GM12878 (cell line): ENCODE measurements at regions not wholly inside any gene's neighbourhood (a gene's known extent, or its start where the extent isn't known, plus 50 kb on each side); places are given as distances from the start of the nearest gene placed in this dataset.

Source experiments
- ATAC-seq: fragments of 200-7000 bp; cut with Tn5 transposase; 3 replicates; pipeline ENCODE4 v1.9.1; 2020; ENCODE audit warnings: mild to moderate bottlenecking, moderate library complexity
- BruUV-seq: library from RNA; stranded (reverse); fragments of 400-500 nt; replicated peaks from 2 replicates; lab custom pipeline; 2021; lab: Mats Ljungman, UMichigan
- CTCF ChIA-PET: fragments of 300-600 bp; sonication (Branson Sonifier 250); formaldehyde crosslinking; extraction: SDS; loops from one replicate; lab custom pipeline; 2021; ENCODE audit warnings: inconsistent platforms; lab: Yijun Ruan, JAX
- POLR2A ChIA-PET: fragments of 350-600 bp; formaldehyde crosslinking; extraction: SDS; loops from one replicate; lab custom pipeline; 2021; ENCODE audit warnings: inconsistent platforms; lab: Charles Lee
- RAD21 ChIA-PET: fragments of 300-600 bp; sonication (Branson Sonifier 250); formaldehyde crosslinking; loops from one replicate; lab custom pipeline; 2023; ENCODE audit warnings: antibody characterized with exemption; ENCODE audit not compliant: unreplicated experiment; lab: Charles Lee
- SMC1A ChIA-PET: fragments of 300-600 bp; sonication (Branson Sonifier 250); formaldehyde crosslinking; loops from one replicate; lab custom pipeline; 2023; ENCODE audit not compliant: unreplicated experiment, uncharacterized antibody; lab: Charles Lee
- DNase-seq: peaks from one replicate; pipeline ENCODE4 v3.0.0-alpha.2; 2011; ENCODE audit warnings: low read depth, low spot score
- FAIRE-seq: peaks from 3 replicates; lab custom pipeline; 2011; peaks lifted over from hg19 to GRCh38; lab: Jason Lieb, UNC
- H2AFZ ChIP-seq: 2 replicates; pipeline ENCODE4 v1.6.0; 2011; ENCODE audit warnings: low read depth, low read length, control low read depth; ENCODE audit not compliant: control insufficient read depth
- H3K27ac ChIP-seq: 2 replicates; pipeline ENCODE4 v1.5.1; 2011; ENCODE audit warnings: control low read depth; ENCODE audit not compliant: control insufficient read depth, insufficient read depth
- H3K27me3 ChIP-seq, 2 experiments: replicated peaks in 1 of 2; 2 replicates each; pipeline versions ENCODE4 v1.6.0 to v1.6.1; 2011; ENCODE audit warnings: low read length in 1 of 2; ENCODE audit not compliant: control insufficient read depth in 2 of 2, insufficient read depth in 2 of 2
- H3K36me3 ChIP-seq, 2 experiments: 2 replicates each; pipeline ENCODE4 v1.5.1; 2011; ENCODE audit warnings: low read length in 1 of 2; ENCODE audit not compliant: control insufficient read depth in 2 of 2, insufficient read depth in 2 of 2
- H3K4me1 ChIP-seq: 2 replicates; pipeline ENCODE4 v1.6.1; 2011; ENCODE audit warnings: mild to moderate bottlenecking, low read length, moderate library complexity, mixed read lengths; ENCODE audit not compliant: control insufficient read depth, insufficient read depth
- H3K4me2 ChIP-seq: 2 replicates; pipeline ENCODE4 v1.6.0; 2011; ENCODE audit warnings: control low read depth; ENCODE audit not compliant: control insufficient read depth, insufficient read depth
- H3K4me3 ChIP-seq: fragments of 200-600 bp; sonication (generic); 2 replicates; pipeline ENCODE4 v1.5.1; 2016
- H3K79me2 ChIP-seq: 2 replicates; pipeline ENCODE4 v1.6.0; 2011; ENCODE audit warnings: low read length; ENCODE audit not compliant: control insufficient read depth, insufficient read depth
- H3K9ac ChIP-seq: 2 replicates; pipeline ENCODE4 v1.8.0; 2011; ENCODE audit warnings: low read length, control low read depth, mixed read lengths; ENCODE audit not compliant: control insufficient read depth, insufficient read depth
- H3K9me3 ChIP-seq: replicated peaks from 3 replicates; pipeline ENCODE4 v1.5.1; 2011; ENCODE audit warnings: mild to moderate bottlenecking, low read length; ENCODE audit not compliant: control insufficient read depth, insufficient read depth
- H4K20me1 ChIP-seq: 2 replicates; pipeline ENCODE4 v1.6.0; 2011; ENCODE audit not compliant: control insufficient read depth, insufficient read depth
- HDAC6 ChIP-seq: fragments of 200-600 bp; sonication (generic); IDR thresholded peaks from one replicate; pipeline ENCODE4 v1.8.0; 2017; ENCODE audit warnings: antibody characterized with exemption; ENCODE audit not compliant: unreplicated experiment
- MYB ChIP-seq: fragments of 150-350 bp; IDR thresholded peaks from 2 replicates; pipeline ENCODE4 v1.6.1; 2014; ENCODE audit warnings: mild to moderate bottlenecking, low read depth, low read length, borderline replicate concordance
- NR2C2 ChIP-seq: IDR thresholded peaks from 2 replicates; pipeline ENCODE4 v1.6.1; 2011; ENCODE audit warnings: borderline replicate concordance, low read depth; ENCODE audit not compliant: control insufficient read depth, insufficient read length
- WRNIP1 ChIP-seq: IDR thresholded peaks from 2 replicates; pipeline ENCODE4 v1.6.1; 2011; ENCODE audit warnings: low read depth, low read length, improper control_type of control experiment, borderline replicate concordance
- ZNF217 ChIP-seq: fragments of 450-650 bp; IDR thresholded peaks from 2 replicates; pipeline ENCODE4 v1.6.1; 2017; ENCODE audit warnings: antibody characterized with exemption, mild to moderate bottlenecking
- ZNF384 ChIP-seq: IDR thresholded peaks from 2 replicates; pipeline ENCODE4 v1.6.1; 2012; ENCODE audit warnings: low read depth, mild to moderate bottlenecking, low read length, improper control_type of control experiment, borderline replicate concordance
- ZZZ3 ChIP-seq: IDR thresholded peaks from 2 replicates; pipeline ENCODE4 v1.6.1; 2011; ENCODE audit warnings: low read depth; ENCODE audit not compliant: control insufficient read depth, insufficient read length
- WGBS: methylation state at CpG from one replicate; pipeline ENCODE4 v1.1.6; 2016; ENCODE audit warnings: low lambda C conversion rate; ENCODE audit not compliant: insufficient replicate concordance, insufficient coverage; ENCODE audit errors: missing lambda C conversion rate; 5-methylcytosine and 5-hydroxymethylcytosine counted together
- in situ Hi-C: fragments of 300-500 bp; cut with MboI; formaldehyde crosslinking; loops from 9 replicates; pipeline ENCODE4 v1.14.3; 2018; ENCODE audit warnings: mixed read lengths
- intact Hi-C: fragments of 100-400 bp; cut with micrococcal nuclease; formaldehyde crosslinking; loops from one replicate; pipeline ENCODE4 v1.14.2; 2022; ENCODE audit not compliant: unreplicated experiment
- TF ChIP-seq, protein P1 (sequence below): fragments of 450-650 bp; IDR thresholded peaks from 2 replicates; pipeline ENCODE4 v1.6.1; 2017; ENCODE audit warnings: mild to moderate bottlenecking
- TF ChIP-seq, protein P2 (sequence below): IDR thresholded peaks from 2 replicates; pipeline ENCODE4 v1.6.1; 2012; ENCODE audit warnings: improper control_type of control experiment, low read depth, low read length; ENCODE audit not compliant: insufficient replicate concordance
- TF ChIP-seq, protein P3 (sequence below): fragments of 150-350 bp; IDR thresholded peaks from 2 replicates; pipeline ENCODE4 v1.6.1; 2014; ENCODE audit warnings: mild to moderate bottlenecking, low read depth, low read length
- TF ChIP-seq, protein P4 (sequence below): IDR thresholded peaks from 2 replicates; pipeline ENCODE4 v1.6.1; 2011; ENCODE audit warnings: borderline replicate concordance, low read depth, mild to moderate bottlenecking, moderate library complexity, low read length; ENCODE audit not compliant: insufficient read depth, poor library complexity, severe bottlenecking

DNA sequence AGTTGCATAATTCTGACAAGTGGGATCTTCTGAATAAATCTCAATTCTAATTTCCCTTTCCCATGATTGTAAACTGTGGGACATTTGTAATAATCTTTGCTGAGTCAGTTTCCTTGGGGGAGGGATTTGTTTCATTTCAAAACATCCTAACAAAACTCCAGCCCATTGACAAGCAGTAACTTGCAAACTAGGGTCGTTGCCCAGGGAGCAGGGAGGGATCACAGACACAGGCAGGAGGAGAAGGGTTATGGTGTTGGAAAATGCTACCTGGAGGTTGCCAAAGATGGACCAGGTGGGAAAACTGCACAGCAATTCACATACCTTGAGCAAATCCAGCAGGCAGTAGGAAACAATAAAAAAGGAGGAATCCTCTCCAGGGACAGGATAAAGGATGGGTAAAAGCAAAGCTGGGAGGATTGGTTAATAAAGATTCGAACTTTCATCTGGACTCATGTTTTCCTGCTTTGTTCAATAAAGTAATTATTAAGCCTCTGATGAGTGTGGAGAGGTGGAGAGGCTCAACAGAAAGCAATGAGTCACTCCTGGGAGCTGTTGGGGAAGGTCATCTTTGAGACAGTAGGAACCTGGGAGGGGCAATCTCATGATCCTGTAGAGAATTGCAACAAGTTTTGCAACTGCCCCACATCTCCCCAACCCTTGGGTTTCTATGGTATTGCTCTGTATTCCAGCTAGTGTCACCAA is 87.3 kb upstream of the AKIRIN2 start (continued):
- TF ChIP-seq HDAC6: no peak
- TF ChIP-seq, all 136 proteins: peak for 0

DNA sequence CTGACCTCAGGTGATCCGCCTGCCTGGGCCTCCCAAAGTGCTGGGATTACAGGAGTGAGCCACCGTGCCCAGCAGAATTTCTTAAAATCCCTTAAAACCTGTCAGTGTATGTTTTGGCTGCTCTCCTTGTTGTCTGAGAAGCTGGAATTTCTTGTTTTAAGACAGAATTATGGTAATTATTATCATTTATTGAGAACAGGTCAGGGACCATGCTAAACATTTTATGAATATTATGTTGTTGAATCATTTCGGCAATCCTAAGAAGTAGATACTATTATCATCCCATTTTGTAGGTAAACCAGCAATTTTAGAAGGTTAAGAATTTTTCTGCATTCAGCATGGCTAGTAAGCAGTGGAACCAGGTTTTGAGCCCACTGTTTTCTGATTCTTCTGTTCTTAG is 86.1 kb upstream of the AKIRIN2 start:
- Histone ChIP-seq H3K36me3 (no peaks in the 10 kb centered on the region), H3K9ac (no peak overlapping the region), H3K9me3 (no peaks in the 10 kb centered on the region), H4K20me1 (no peaks in the 10 kb centered on the region), H3K4me1 (peaks cover 16% of the 10 kb centered on the region), H3K4me2 (no peak overlapping the region), H3K4me3 (no peak overlapping the region), H3K27me3 (no peaks in the 10 kb centered on the region), H3K79me2 (no peaks in the 10 kb centered on the region), H3K27ac (no peak overlapping the region), H2AFZ (no peak overlapping the region)
- POLR2A ChIA-PET: no interaction called here
- SMC1A ChIA-PET: interaction anchor here (1.0 to 1.1 kb wide), 3 partner anchors 16 to 86 kb away, joined by 3 to 4 read pairs (median 3); partner anchors contain the start of gene AKIRIN2
- in situ Hi-C loops: no loop called here
- no peak for ATAC-seq
- FAIRE-seq: no peak
- no peak for DNase-seq
- CTCF ChIA-PET: interaction anchor here (1.2 kb wide), 1 partner anchor 12 kb away, joined by 3 read pairs; no protein-coding TSS in a partner anchor
- 92% methylated on average over 3 of the region's 3 CpGs for WGBS
- RAD21 ChIA-PET: no interaction called here
- intact Hi-C loops: no loop called here
- BruUV-seq: no TSS peak
- TF ChIP-seq ZNF217 (no peak), WRNIP1 (no peak), NR2C2 (no peak), ZZZ3 (no peak), MYB (no peak), ZNF384 (no peak)
- TF ChIP-seq, protein P1, sequence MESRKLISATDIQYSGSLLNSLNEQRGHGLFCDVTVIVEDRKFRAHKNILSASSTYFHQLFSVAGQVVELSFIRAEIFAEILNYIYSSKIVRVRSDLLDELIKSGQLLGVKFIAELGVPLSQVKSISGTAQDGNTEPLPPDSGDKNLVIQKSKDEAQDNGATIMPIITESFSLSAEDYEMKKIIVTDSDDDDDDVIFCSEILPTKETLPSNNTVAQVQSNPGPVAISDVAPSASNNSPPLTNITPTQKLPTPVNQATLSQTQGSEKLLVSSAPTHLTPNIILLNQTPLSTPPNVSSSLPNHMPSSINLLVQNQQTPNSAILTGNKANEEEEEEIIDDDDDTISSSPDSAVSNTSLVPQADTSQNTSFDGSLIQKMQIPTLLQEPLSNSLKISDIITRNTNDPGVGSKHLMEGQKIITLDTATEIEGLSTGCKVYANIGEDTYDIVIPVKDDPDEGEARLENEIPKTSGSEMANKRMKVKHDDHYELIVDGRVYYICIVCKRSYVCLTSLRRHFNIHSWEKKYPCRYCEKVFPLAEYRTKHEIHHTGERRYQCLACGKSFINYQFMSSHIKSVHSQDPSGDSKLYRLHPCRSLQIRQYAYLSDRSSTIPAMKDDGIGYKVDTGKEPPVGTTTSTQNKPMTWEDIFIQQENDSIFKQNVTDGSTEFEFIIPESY: no peak
- TF ChIP-seq, protein P2, sequence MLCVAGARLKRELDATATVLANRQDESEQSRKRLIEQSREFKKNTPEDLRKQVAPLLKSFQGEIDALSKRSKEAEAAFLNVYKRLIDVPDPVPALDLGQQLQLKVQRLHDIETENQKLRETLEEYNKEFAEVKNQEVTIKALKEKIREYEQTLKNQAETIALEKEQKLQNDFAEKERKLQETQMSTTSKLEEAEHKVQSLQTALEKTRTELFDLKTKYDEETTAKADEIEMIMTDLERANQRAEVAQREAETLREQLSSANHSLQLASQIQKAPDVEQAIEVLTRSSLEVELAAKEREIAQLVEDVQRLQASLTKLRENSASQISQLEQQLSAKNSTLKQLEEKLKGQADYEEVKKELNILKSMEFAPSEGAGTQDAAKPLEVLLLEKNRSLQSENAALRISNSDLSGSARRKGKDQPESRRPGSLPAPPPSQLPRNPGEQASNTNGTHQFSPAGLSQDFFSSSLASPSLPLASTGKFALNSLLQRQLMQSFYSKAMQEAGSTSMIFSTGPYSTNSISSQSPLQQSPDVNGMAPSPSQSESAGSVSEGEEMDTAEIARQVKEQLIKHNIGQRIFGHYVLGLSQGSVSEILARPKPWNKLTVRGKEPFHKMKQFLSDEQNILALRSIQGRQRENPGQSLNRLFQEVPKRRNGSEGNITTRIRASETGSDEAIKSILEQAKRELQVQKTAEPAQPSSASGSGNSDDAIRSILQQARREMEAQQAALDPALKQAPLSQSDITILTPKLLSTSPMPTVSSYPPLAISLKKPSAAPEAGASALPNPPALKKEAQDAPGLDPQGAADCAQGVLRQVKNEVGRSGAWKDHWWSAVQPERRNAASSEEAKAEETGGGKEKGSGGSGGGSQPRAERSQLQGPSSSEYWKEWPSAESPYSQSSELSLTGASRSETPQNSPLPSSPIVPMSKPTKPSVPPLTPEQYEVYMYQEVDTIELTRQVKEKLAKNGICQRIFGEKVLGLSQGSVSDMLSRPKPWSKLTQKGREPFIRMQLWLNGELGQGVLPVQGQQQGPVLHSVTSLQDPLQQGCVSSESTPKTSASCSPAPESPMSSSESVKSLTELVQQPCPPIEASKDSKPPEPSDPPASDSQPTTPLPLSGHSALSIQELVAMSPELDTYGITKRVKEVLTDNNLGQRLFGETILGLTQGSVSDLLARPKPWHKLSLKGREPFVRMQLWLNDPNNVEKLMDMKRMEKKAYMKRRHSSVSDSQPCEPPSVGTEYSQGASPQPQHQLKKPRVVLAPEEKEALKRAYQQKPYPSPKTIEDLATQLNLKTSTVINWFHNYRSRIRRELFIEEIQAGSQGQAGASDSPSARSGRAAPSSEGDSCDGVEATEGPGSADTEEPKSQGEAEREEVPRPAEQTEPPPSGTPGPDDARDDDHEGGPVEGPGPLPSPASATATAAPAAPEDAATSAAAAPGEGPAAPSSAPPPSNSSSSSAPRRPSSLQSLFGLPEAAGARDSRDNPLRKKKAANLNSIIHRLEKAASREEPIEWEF: no peak
- TF ChIP-seq, protein P3, sequence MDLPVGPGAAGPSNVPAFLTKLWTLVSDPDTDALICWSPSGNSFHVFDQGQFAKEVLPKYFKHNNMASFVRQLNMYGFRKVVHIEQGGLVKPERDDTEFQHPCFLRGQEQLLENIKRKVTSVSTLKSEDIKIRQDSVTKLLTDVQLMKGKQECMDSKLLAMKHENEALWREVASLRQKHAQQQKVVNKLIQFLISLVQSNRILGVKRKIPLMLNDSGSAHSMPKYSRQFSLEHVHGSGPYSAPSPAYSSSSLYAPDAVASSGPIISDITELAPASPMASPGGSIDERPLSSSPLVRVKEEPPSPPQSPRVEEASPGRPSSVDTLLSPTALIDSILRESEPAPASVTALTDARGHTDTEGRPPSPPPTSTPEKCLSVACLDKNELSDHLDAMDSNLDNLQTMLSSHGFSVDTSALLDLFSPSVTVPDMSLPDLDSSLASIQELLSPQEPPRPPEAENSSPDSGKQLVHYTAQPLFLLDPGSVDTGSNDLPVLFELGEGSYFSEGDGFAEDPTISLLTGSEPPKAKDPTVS: no peak
- TF ChIP-seq, protein P4, sequence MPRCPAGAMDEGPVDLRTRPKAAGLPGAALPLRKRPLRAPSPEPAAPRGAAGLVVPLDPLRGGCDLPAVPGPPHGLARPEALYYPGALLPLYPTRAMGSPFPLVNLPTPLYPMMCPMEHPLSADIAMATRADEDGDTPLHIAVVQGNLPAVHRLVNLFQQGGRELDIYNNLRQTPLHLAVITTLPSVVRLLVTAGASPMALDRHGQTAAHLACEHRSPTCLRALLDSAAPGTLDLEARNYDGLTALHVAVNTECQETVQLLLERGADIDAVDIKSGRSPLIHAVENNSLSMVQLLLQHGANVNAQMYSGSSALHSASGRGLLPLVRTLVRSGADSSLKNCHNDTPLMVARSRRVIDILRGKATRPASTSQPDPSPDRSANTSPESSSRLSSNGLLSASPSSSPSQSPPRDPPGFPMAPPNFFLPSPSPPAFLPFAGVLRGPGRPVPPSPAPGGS: no peak
